Fibroblast of villous mesenchyme (primary cell): ENCODE measurements at regions not wholly inside any gene's neighbourhood (a gene's known extent, or its start where the extent isn't known, plus 50 kb on each side); places are given as distances from the start of the nearest gene placed in this dataset.

Source experiments
- DNase-seq: peaks from one replicate; pipeline ENCODE4 v3.0.0-alpha.2; 2010; ENCODE audit warnings: low read depth
- H3K4me3 ChIP-seq: 2 replicates; pipeline ENCODE4 v1.5.1; 2011; ENCODE audit warnings: low read depth, mild to moderate bottlenecking, low read length
- CTCF ChIP-seq: IDR thresholded peaks from 2 replicates; pipeline ENCODE4 v1.5.1; 2012; ENCODE audit warnings: low read depth, mild to moderate bottlenecking, low read length; ENCODE audit not compliant: insufficient read depth

GRCh38 chr3:147656023-147656422, 246.9 kb downstream of the ZIC1 start:
- H3K4me3 ChIP-seq, result no peak overlapping the region
- no peak for DNase-seq

GRCh38 chr3:147661916-147662315, 252.8 kb downstream of the ZIC1 start:
- TF ChIP-seq CTCF, result no peak
- H3K4me3 ChIP-seq, result no peak overlapping the region
- DNase-seq, result no peak

More at GRCh38 chr3:147656023-147656422, 246.9 kb downstream of the ZIC1 start:
- no peak for TF ChIP-seq CTCF

GRCh38 chr3:147662705-147663104, 253.5 kb downstream of the ZIC1 start:
- no peak for TF ChIP-seq CTCF
- no peak overlapping the region for H3K4me3 ChIP-seq
- no peak for DNase-seq

GRCh38 chr3:147669077-147669476, 259.9 kb downstream of the ZIC1 start:
- TF ChIP-seq CTCF, result no peak
- DNase-seq, result no peak
- no peak overlapping the region for H3K4me3 ChIP-seq

- DNase-seq, result no peak
- H3K4me3 ChIP-seq, result no peak overlapping the region
- no peak for TF ChIP-seq CTCF
Measured at GRCh38 chr3:147672035-147672434, 262.9 kb downstream of the ZIC1 start.

GRCh38 chr3:147672436-147672835, 263.3 kb downstream of the ZIC1 start:
- H3K4me3 ChIP-seq, result no peak overlapping the region
- no peak for TF ChIP-seq CTCF
- no peak for DNase-seq

GRCh38 chr3:147675761-147676160, 266.6 kb downstream of the ZIC1 start:
- DNase-seq, result no peak
- H3K4me3 ChIP-seq, result no peak overlapping the region
- TF ChIP-seq CTCF, result no peak
